C4-2B (cell line): ENCODE measurements at regions not wholly inside any gene's neighbourhood (a gene's known extent, or its start where the extent isn't known, plus 50 kb on each side); places are given as distances from the start of the nearest gene placed in this dataset.
"Not testable (repeated sequence)": the region's sequence is repeated elsewhere in the genome, so short reads cannot be mapped to it uniquely, and the experiment has no call there.

ENCODE experiments used
- H3K27ac ChIP-seq: fragments of 450-650 bp; 2 replicates; pipeline ENCODE4 v1.5.1; 2017
- CTCF ChIP-seq: fragments of 450-650 bp; conservative IDR thresholded peaks from 2 replicates; pipeline ENCODE4 v1.5.1; 2017; ENCODE audit warnings: mild to moderate bottlenecking
- ZFX ChIP-seq: fragments of 450-650 bp; IDR thresholded peaks from 2 replicates; pipeline ENCODE4 v1.6.1; 2017

- TF ChIP-seq CTCF (no peak), ZFX (no peak)
- no peak overlapping the region for H3K27ac ChIP-seq
Measured at GRCh38 chr4:66130042-66130441, 459.8 kb upstream of the EPHA5 start.

- TF ChIP-seq ZFX (no peak), CTCF (no peak)
- H3K27ac ChIP-seq, result no peak overlapping the region
Measured at GRCh38 chr4:66123831-66124413, 453.6 kb upstream of the EPHA5 start.

GRCh38 chr4:66123190-66123589 lies 452.9 kb upstream of the EPHA5 start:
- H3K27ac ChIP-seq, result no peak overlapping the region
- TF ChIP-seq CTCF, result no peak

- H3K27ac ChIP-seq, result not testable (repeated sequence)
Measured at GRCh38 chr4:66115231-66115630, 444.9 kb upstream of the EPHA5 start.

- TF ChIP-seq CTCF (peak; percentile 12; the same call in 1 of the 2 replicates), ZFX (no peak)
- no peak overlapping the region for H3K27ac ChIP-seq
Measured at GRCh38 chr4:66108898-66109297, 438.6 kb upstream of the EPHA5 start.

GRCh38 chr4:66097218-66097617 lies 426.9 kb upstream of the EPHA5 start:
- no peak overlapping the region for H3K27ac ChIP-seq
- TF ChIP-seq CTCF, result no peak
- no peak for TF ChIP-seq ZFX

GRCh38 chr4:66095065-66095464 lies 424.8 kb upstream of the EPHA5 start:
- no peak overlapping the region for H3K27ac ChIP-seq
- no peak for TF ChIP-seq CTCF
- no peak for TF ChIP-seq ZFX

- TF ChIP-seq ZFX, result no peak
- no peak for TF ChIP-seq CTCF
- H3K27ac ChIP-seq, result no peak overlapping the region
Measured at GRCh38 chr4:66094070-66094469, 423.8 kb upstream of the EPHA5 start.
